K562 (cell line): ENCODE measurements at regions not wholly inside any gene's neighbourhood (a gene's known extent, or its start where the extent isn't known, plus 50 kb on each side); places are given as distances from the start of the nearest gene placed in this dataset.

Experiments
- TCF7 ChIP-seq: sonication (generic); IDR thresholded peaks from 2 replicates; pipeline ENCODE4 v1.6.1; 2016; ENCODE audit warnings: antibody characterized with exemption, borderline replicate concordance
- ZNF280B ChIP-seq: fragments of 250-450 bp; sonication (Bioruptor Pico); IDR thresholded peaks from 2 replicates; pipeline ENCODE4 v1.5.1; 2021; ENCODE audit warnings: mild to moderate bottlenecking
- ZNF282 ChIP-seq: sonication (generic); formaldehyde crosslinking; IDR thresholded peaks from 2 replicates; pipeline ENCODE4 v1.8.1; 2023; ENCODE audit warnings: missing genetic modification reagents
- ZNF384 ChIP-seq: IDR thresholded peaks from 2 replicates; pipeline ENCODE4 v1.6.1; 2012; ENCODE audit warnings: low read depth, low read length, improper control_type of control experiment
- ZNF655 ChIP-seq: fragments of 250-450 bp; sonication (Bioruptor Pico); IDR thresholded peaks from 2 replicates; pipeline ENCODE4 v1.5.0; 2021
- TF ChIP-seq, protein P1 (sequence below), 2 experiments: fragments of 450-650 bp in 1 of 2; IDR thresholded peaks; 2 replicates each; pipeline ENCODE4 v1.6.1; 2011 to 2017; ENCODE audit warnings: low read depth in 2 of 2, antibody characterized with exemption in 1 of 2, borderline replicate concordance in 1 of 2, low read length in 1 of 2, mild to moderate bottlenecking in 1 of 2, mixed read lengths in 1 of 2; ENCODE audit not compliant: control insufficient read depth in 1 of 2

GRCh38 chr7:32248522-32248921 is 178.3 kb upstream of the PDE1C start (continued):
- TF ChIP-seq, protein P1, sequence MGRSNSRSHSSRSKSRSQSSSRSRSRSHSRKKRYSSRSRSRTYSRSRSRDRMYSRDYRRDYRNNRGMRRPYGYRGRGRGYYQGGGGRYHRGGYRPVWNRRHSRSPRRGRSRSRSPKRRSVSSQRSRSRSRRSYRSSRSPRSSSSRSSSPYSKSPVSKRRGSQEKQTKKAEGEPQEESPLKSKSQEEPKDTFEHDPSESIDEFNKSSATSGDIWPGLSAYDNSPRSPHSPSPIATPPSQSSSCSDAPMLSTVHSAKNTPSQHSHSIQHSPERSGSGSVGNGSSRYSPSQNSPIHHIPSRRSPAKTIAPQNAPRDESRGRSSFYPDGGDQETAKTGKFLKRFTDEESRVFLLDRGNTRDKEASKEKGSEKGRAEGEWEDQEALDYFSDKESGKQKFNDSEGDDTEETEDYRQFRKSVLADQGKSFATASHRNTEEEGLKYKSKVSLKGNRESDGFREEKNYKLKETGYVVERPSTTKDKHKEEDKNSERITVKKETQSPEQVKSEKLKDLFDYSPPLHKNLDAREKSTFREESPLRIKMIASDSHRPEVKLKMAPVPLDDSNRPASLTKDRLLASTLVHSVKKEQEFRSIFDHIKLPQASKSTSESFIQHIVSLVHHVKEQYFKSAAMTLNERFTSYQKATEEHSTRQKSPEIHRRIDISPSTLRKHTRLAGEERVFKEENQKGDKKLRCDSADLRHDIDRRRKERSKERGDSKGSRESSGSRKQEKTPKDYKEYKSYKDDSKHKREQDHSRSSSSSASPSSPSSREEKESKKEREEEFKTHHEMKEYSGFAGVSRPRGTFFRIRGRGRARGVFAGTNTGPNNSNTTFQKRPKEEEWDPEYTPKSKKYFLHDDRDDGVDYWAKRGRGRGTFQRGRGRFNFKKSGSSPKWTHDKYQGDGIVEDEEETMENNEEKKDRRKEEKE (IDR thresholded peaks at IDR 0.05; ENCODE audit: borderline replicate concordance in 1 of 2, control insufficient read depth in 1 of 2, low read depth in 2 of 2, low read length in 1 of 2), result no peak
- TF ChIP-seq ZNF655 (CRISPR knock-in tag) (no peak), ZNF280B (CRISPR knock-in tag) (no peak), ZNF384 (no peak), ZNF282 (CRISPR knock-in tag) (no peak), TCF7 (no peak)
